Endodermal cell (in vitro differentiated cells): ENCODE measurements at regions not wholly inside any gene's neighbourhood (a gene's known extent, or its start where the extent isn't known, plus 50 kb on each side); places are given as distances from the start of the nearest gene placed in this dataset.

Experiments used
- DNase-seq: peaks from one replicate; pipeline ENCODE4 v3.0.0-alpha.2; 2017
- H3K27ac ChIP-seq: 2 replicates; pipeline ENCODE4 v1.5.1; 2013; ENCODE audit warnings: mild to moderate bottlenecking, low read depth, low read length, moderate library complexity
- H3K27me3 ChIP-seq: 2 replicates; pipeline ENCODE4 v1.6.1; 2013; ENCODE audit warnings: mild to moderate bottlenecking, low read length, moderate library complexity; ENCODE audit not compliant: insufficient read depth, control insufficient read depth, poor library complexity, severe bottlenecking
- H3K36me3 ChIP-seq: 2 replicates; pipeline ENCODE4 v1.7.0; 2013; ENCODE audit warnings: mild to moderate bottlenecking, low read length, moderate library complexity; ENCODE audit not compliant: control insufficient read depth, insufficient read depth
- H3K4me1 ChIP-seq: one replicate; pipeline ENCODE4 v1.7.0; 2013; ENCODE audit warnings: low read length; ENCODE audit not compliant: control insufficient read depth, insufficient read depth
- H3K4me3 ChIP-seq: 2 replicates; pipeline ENCODE4 v1.5.1; 2013; ENCODE audit warnings: mild to moderate bottlenecking, low read length, moderate library complexity
- H3K9ac ChIP-seq: 2 replicates; pipeline ENCODE4 v1.6.1; 2013; ENCODE audit warnings: mild to moderate bottlenecking, low read length, moderate library complexity; ENCODE audit not compliant: poor library complexity, severe bottlenecking; ENCODE audit errors: extremely low read depth
- H3K9me3 ChIP-seq: 2 replicates; pipeline ENCODE4 v1.6.1; 2013; ENCODE audit warnings: mild to moderate bottlenecking, low read length, moderate library complexity; ENCODE audit not compliant: control insufficient read depth
- H3K27ac Mint-ChIP-seq: 2 replicates; pipeline ENCODE4 v1.8.0; 2020; ENCODE audit warnings: mixed read lengths
- H3K27me3 Mint-ChIP-seq: 2 replicates; pipeline ENCODE4 v1.8.0; 2021; ENCODE audit warnings: mild to moderate bottlenecking, mixed read lengths; ENCODE audit not compliant: insufficient read depth
- H3K36me3 Mint-ChIP-seq: 2 replicates; pipeline ENCODE4 v1.8.0; 2020; ENCODE audit warnings: low read depth, mixed read lengths
- H3K4me1 Mint-ChIP-seq: 2 replicates; pipeline ENCODE4 v1.8.0; 2020; ENCODE audit warnings: mixed read lengths
- H3K4me3 Mint-ChIP-seq: 2 replicates; pipeline ENCODE4 v1.8.0; 2020; ENCODE audit warnings: mild to moderate bottlenecking, moderate library complexity, mixed read lengths
- H3K9me3 Mint-ChIP-seq: 2 replicates; pipeline ENCODE4 v1.8.0; 2020; ENCODE audit warnings: mild to moderate bottlenecking, mixed read lengths
- CTCF ChIP-seq: fragments of 200-600 bp; sonication (generic); conservative IDR thresholded peaks from 2 replicates; pipeline ENCODE4 v1.5.0; 2021; ENCODE audit warnings: antibody characterized with exemption, mild to moderate bottlenecking
- WGBS, 2 experiments: methylation state at CpG; one replicate each; pipeline versions ENCODE4 v1.1.5 to v1.1.7; 2013; ENCODE audit warnings: missing lambda C conversion rate in 2 of 2, mixed read lengths in 1 of 2; ENCODE audit not compliant: insufficient coverage in 1 of 2, insufficient read length in 1 of 2; 5-methylcytosine and 5-hydroxymethylcytosine counted together

GRCh38 chr2:236979664-236980063 is 106.0 kb upstream of the COPS8 start:
- H3K27me3 Mint-ChIP-seq: peaks cover 12% of the 10 kb centered on the region
- no peaks in the 10 kb centered on the region for H3K36me3 Mint-ChIP-seq
- 87 to 95% methylated on average over 3 of the region's 3 CpGs for WGBS, 2 experiments
- peaks cover 15% of the 10 kb centered on the region for H3K9me3 Mint-ChIP-seq
- TF ChIP-seq CTCF: no peak
- H3K4me1 Mint-ChIP-seq: no peaks in the 10 kb centered on the region
- no peak overlapping the region for H3K27ac Mint-ChIP-seq
- H3K4me3 Mint-ChIP-seq: no peak overlapping the region
- no peak overlapping the region for H3K27ac ChIP-seq
- H3K4me1 ChIP-seq: no peaks in the 10 kb centered on the region
- H3K9me3 ChIP-seq: peaks cover 18% of the 10 kb centered on the region
- no peak overlapping the region for H3K4me3 ChIP-seq
- DNase-seq: peak; percentile 6
- H3K27me3 ChIP-seq: no peaks in the 10 kb centered on the region
- no peak overlapping the region for H3K9ac ChIP-seq
- no peaks in the 10 kb centered on the region for H3K36me3 ChIP-seq

GRCh38 chr2:236980961-236981360 is 104.7 kb upstream of the COPS8 start:
- Mint-ChIP-seq H3K4me3 (no peak overlapping the region), H3K4me1 (peaks cover 6% of the 10 kb centered on the region), H3K9me3 (peaks cover 15% of the 10 kb centered on the region), H3K27ac (no peak overlapping the region), H3K36me3 (no peaks in the 10 kb centered on the region), H3K27me3 (peaks cover 14% of the 10 kb centered on the region)
- no peak for TF ChIP-seq CTCF
- H3K4me1 ChIP-seq: peaks cover 3% of the 10 kb centered on the region
- H3K27me3 ChIP-seq: no peaks in the 10 kb centered on the region
- H3K36me3 ChIP-seq: no peaks in the 10 kb centered on the region
- 94 to 100% methylated on average over 2 to 3 of the region's 3 CpGs for WGBS, 2 experiments
- H3K4me3 ChIP-seq: no peak overlapping the region
- no peak overlapping the region for H3K9ac ChIP-seq
- H3K27ac ChIP-seq: no peak overlapping the region
- H3K9me3 ChIP-seq: peaks cover 18% of the 10 kb centered on the region
- DNase-seq: peak; percentile 10

GRCh38 chr2:236981701-236982485 is 103.8 kb upstream of the COPS8 start:
- WGBS, 2 experiments: 94 to 97% methylated on average over 4 of the region's 4 CpGs
- Histone ChIP-seq H3K27me3 (no peaks in the 10 kb centered on the region), H3K4me3 (no peak overlapping the region), H3K27ac (no peak overlapping the region), H3K4me1 (peaks cover 3% of the 10 kb centered on the region), H3K36me3 (no peaks in the 10 kb centered on the region), H3K9ac (no peak overlapping the region), H3K9me3 (peaks cover 18% of the 10 kb centered on the region)
- Mint-ChIP-seq H3K9me3 (peaks cover 15% of the 10 kb centered on the region), H3K27ac (no peak overlapping the region), H3K4me1 (peaks cover 6% of the 10 kb centered on the region), H3K4me3 (no peak overlapping the region), H3K36me3 (no peaks in the 10 kb centered on the region), H3K27me3 (peaks cover 17% of the 10 kb centered on the region)
- no peak for TF ChIP-seq CTCF
- DNase-seq: peak; percentile 3
